ENCODE measurements at regions not wholly inside any gene's neighbourhood (a gene's known extent, or its start where the extent isn't known, plus 50 kb on each side); places are given as distances from the start of the nearest gene placed in this dataset.

- TF ChIP-seq MEF2D (tag; conservative IDR thresholded peaks at IDR 0.05; ENCODE audit: low read depth) = no peak
- TF ChIP-seq PHB (CRISPR knock-in tag; IDR thresholded peaks at IDR 0.05) = no peak
- no peak for TF ChIP-seq ZNF551 (CRISPR knock-in tag; IDR thresholded peaks at IDR 0.05)
- TF ChIP-seq CGGBP1 (CRISPR knock-in tag; IDR thresholded peaks at IDR 0.05) = no peak
These were observed 115.6 kb upstream of the ST6GAL2 start (continued) for GRCh38 chr2:107001551-107001950.

GRCh38 chr2:107001964-107002696, 116.2 kb upstream of the ST6GAL2 start:
- no peaks in the 10 kb centered on the region for H4K20me1 ChIP-seq (replicated peaks; ENCODE audit: control insufficient read depth, insufficient read depth, low read length)
- no peak overlapping the region for H3K27ac ChIP-seq (ENCODE audit: extremely low read depth, low read depth, low read length)
- intact Hi-C loops (cut with micrococcal nuclease) = no loop called here
- H2AFZ ChIP-seq (ENCODE audit: low read depth, low read length) = no peak overlapping the region
- FAIRE-seq (no peak), ATAC-seq (no peak), DNase-seq (ENCODE audit: extremely low read depth in 1 of 4, low spot score in 3 of 4) (no peak)
- CTCF ChIA-PET (ENCODE audit: low intra/inter-chr PET ratio) = no interaction called here
- TF ChIP-seq ID3 (CRISPR knock-in tag; IDR thresholded peaks at IDR 0.05) = no peak
- TF ChIP-seq ID3 (tag; IDR thresholded peaks at IDR 0.05) = no peak
- TF ChIP-seq NONO (IDR thresholded peaks at IDR 0.05; ENCODE audit: low read depth in 2 of 2, low read length in 1 of 2) = no peak
- TF ChIP-seq CREB3L1 (IDR thresholded peaks at IDR 0.05; ENCODE audit: borderline replicate concordance, low read depth) = no peak
- no peak for TF ChIP-seq ELF4 (CRISPR knock-in tag; IDR thresholded peaks at IDR 0.05)
- no peak for TF ChIP-seq PRPF4 (IDR thresholded peaks at IDR 0.05; ENCODE audit: insufficient read depth, low read depth, low read length, poor library complexity, severe bottlenecking)
- TF ChIP-seq SRSF1 (IDR thresholded peaks at IDR 0.05; ENCODE audit: low read depth, low read length) = no peak
- in situ Hi-C loops (cut with MboI) = no loop called here
- H3K79me2 ChIP-seq (ENCODE audit: control insufficient read depth, insufficient read depth, low read length) = no peaks in the 10 kb centered on the region
- H3K9me3 ChIP-seq (replicated peaks; ENCODE audit: control insufficient read depth, insufficient read depth, low read depth, low read length) = no peaks in the 10 kb centered on the region
- no peaks in the 10 kb centered on the region for H3K9me1 ChIP-seq (ENCODE audit: control insufficient read depth, insufficient read depth, low read length)
- H3K4me3 ChIP-seq = no peak overlapping the region
- WGBS (ENCODE audit: insufficient coverage, low coverage, missing lambda C conversion rate) = 0% methylated on average over 4 of the region's 4 CpGs
- H3K9ac ChIP-seq (ENCODE audit: insufficient read depth in 1 of 2, low read depth in 2 of 2, low read length in 2 of 2) = no peak overlapping the region
- no peak overlapping the region for H3K4me2 ChIP-seq (ENCODE audit: insufficient read depth, low read length)
- no peaks in the 10 kb centered on the region for H3K36me3 ChIP-seq (ENCODE audit: control insufficient read depth, insufficient read depth, low read length)
- H3K4me1 ChIP-seq (replicated peaks in 1 of 2; ENCODE audit: control insufficient read depth in 2 of 2, insufficient read depth in 2 of 2, low read length in 2 of 2) = no peaks in the 10 kb centered on the region
- POLR2A ChIA-PET = no interaction called here
- no TSS peak for BruUV-seq (replicated peaks)
- no peaks in the 10 kb centered on the region for H3K27me3 ChIP-seq (ENCODE audit: control insufficient read depth in 2 of 2, insufficient read depth in 2 of 2, low read length in 2 of 2)

Data from K562 (cell line).